HL-60 (cell line): ENCODE measurements at regions not wholly inside any gene's neighbourhood (a gene's known extent, or its start where the extent isn't known, plus 50 kb on each side); places are given as distances from the start of the nearest gene placed in this dataset.

Source experiments
- DNase-seq, 2 experiments: peaks; one replicate each; pipeline ENCODE4 v3.0.0-alpha.2; 2010 to 2020; ENCODE audit warnings: low read depth in 1 of 2, low spot score in 1 of 2
- H3K27ac ChIP-seq: fragments of 250-450 bp; sonication (Bioruptor Pico); replicated peaks from 2 replicates; pipeline ENCODE4 v1.5.1; 2020; ENCODE audit warnings: mild to moderate bottlenecking, moderate library complexity
- H3K27me3 ChIP-seq: fragments of 250-450 bp; sonication (Bioruptor Pico); 2 replicates; pipeline ENCODE4 v1.5.1; 2021; ENCODE audit warnings: mild to moderate bottlenecking, moderate library complexity; ENCODE audit not compliant: insufficient read depth, poor library complexity, severe bottlenecking
- H3K4me3 ChIP-seq: replicated peaks from 2 replicates; pipeline ENCODE4 v1.5.1; 2011; ENCODE audit warnings: mild to moderate bottlenecking, control low read depth, low read length; ENCODE audit not compliant: insufficient read depth
- GABPA ChIP-seq: IDR thresholded peaks from 2 replicates; pipeline ENCODE4 v1.6.1; 2012; ENCODE audit warnings: low read depth
- POLR2AphosphoS5 ChIP-seq: IDR thresholded peaks from 2 replicates; pipeline ENCODE4 v1.6.1; 2012; ENCODE audit warnings: low read depth
- REST ChIP-seq: IDR thresholded peaks from 2 replicates; pipeline ENCODE4 v1.6.1; 2012; ENCODE audit warnings: low read depth; ENCODE audit not compliant: insufficient replicate concordance
- SPI1 ChIP-seq: IDR thresholded peaks from 2 replicates; pipeline ENCODE4 v1.6.1; 2012; ENCODE audit warnings: low read depth, mild to moderate bottlenecking, borderline replicate concordance
- TF ChIP-seq, protein P1 (sequence below): IDR thresholded peaks from one replicate; pipeline ENCODE4 v1.5.1; 2011; ENCODE audit warnings: low read length, control low read depth, inconsistent platforms; ENCODE audit not compliant: insufficient read depth

DNA sequence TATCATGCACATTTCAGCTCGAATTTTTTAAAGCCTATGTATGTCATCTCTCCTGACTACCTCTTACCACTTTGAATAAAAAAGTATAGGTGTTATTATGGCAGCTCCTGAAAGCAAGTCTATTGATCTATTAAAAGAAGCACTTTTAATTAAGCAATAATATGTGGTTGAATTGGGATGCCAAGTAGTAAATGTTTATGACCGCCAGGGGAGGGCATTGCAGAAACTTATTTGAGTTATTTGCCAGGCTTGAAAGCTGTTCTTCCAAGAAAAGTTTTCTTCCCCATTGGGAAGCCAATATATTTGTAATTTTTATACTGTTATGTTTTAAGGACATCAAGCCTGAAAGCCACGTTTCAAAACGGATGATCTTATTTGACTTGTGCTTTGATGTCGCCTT, 88.1 kb upstream of the SOX21 start:
- DNase-seq = no peak
- H3K27me3 ChIP-seq = no peaks in the 10 kb centered on the region
- no peak overlapping the region for H3K27ac ChIP-seq
- TF ChIP-seq SPI1 (no peak), POLR2AphosphoS5 (no peak), GABPA (no peak), REST (no peak)
- TF ChIP-seq, protein P1, sequence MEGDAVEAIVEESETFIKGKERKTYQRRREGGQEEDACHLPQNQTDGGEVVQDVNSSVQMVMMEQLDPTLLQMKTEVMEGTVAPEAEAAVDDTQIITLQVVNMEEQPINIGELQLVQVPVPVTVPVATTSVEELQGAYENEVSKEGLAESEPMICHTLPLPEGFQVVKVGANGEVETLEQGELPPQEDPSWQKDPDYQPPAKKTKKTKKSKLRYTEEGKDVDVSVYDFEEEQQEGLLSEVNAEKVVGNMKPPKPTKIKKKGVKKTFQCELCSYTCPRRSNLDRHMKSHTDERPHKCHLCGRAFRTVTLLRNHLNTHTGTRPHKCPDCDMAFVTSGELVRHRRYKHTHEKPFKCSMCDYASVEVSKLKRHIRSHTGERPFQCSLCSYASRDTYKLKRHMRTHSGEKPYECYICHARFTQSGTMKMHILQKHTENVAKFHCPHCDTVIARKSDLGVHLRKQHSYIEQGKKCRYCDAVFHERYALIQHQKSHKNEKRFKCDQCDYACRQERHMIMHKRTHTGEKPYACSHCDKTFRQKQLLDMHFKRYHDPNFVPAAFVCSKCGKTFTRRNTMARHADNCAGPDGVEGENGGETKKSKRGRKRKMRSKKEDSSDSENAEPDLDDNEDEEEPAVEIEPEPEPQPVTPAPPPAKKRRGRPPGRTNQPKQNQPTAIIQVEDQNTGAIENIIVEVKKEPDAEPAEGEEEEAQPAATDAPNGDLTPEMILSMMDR = no peak
- H3K4me3 ChIP-seq = no peak overlapping the region

DNA sequence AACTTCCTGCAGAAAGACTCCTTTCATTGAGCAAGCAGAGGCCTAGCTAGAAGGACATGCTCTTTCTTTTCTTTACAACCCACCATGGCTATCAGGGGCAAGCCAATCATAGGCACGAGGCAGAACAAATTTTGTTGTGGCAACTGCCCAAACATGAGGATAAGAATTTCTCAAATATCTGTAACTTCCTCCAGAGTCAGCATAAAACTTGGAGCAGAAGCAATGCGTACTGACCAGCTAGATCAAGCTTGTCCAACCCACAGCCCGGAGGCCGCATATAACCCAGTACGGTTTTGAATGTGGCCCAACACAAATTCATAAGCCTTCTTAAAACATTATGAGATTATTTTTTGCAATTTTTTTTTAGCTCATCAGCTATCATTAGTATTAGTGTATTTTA, 87.0 kb upstream of the SOX21 start:
- no peak for DNase-seq
- no peak overlapping the region for H3K4me3 ChIP-seq
- H3K27ac ChIP-seq = no peak overlapping the region
- TF ChIP-seq POLR2AphosphoS5 (no peak), SPI1 (no peak), REST (no peak), GABPA (no peak)
- TF ChIP-seq, protein P1 = no peak
- H3K27me3 ChIP-seq = no peaks in the 10 kb centered on the region

DNA sequence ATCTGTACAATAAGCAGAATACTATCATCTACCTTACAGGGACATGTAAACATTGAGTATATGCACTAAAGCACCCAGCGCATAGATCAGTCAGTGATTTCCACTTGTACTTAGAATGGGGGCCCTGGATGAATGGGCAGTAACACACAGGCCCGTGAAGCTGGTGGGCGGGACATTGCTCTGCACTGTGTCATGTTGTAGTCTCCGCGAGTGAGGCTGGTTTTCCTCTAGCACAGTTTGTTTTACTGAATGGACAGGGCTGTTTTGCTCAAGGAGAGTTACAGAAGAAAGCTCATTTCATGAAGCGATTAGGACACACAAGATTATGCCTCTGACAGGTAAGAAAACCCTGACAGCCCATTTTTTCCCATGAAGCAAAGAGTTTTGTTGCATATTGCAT, 86.4 kb upstream of the SOX21 start:
- H3K27me3 ChIP-seq = no peaks in the 10 kb centered on the region
- no peak for DNase-seq
- H3K27ac ChIP-seq = no peak overlapping the region
- H3K4me3 ChIP-seq = no peak overlapping the region
- no peak for TF ChIP-seq SPI1
- TF ChIP-seq POLR2AphosphoS5 = no peak
- TF ChIP-seq, protein P1 = no peak
- TF ChIP-seq REST = no peak
- TF ChIP-seq GABPA = no peak
